DOHH2 (cell line): ENCODE measurements at regions not wholly inside any gene's neighbourhood (a gene's known extent, or its start where the extent isn't known, plus 50 kb on each side); places are given as distances from the start of the nearest gene placed in this dataset.

Experiments used
- EZH2phosphoT487 ChIP-seq: fragments of 200-600 bp; sonication (generic); IDR thresholded peaks from 2 replicates; pipeline ENCODE4 v1.6.1; 2017; ENCODE audit warnings: borderline replicate concordance, mild to moderate bottlenecking, antibody characterized with exemption, low read length, moderate library complexity, mixed read lengths
- TF ChIP-seq, protein P1 (sequence below): fragments of 200-600 bp; sonication (generic); IDR thresholded peaks from one replicate; pipeline ENCODE4 v1.5.1; 2014; ENCODE audit warnings: antibody characterized with exemption, mild to moderate bottlenecking, low read depth, low read length; ENCODE audit not compliant: poor library complexity, severe bottlenecking

DNA sequence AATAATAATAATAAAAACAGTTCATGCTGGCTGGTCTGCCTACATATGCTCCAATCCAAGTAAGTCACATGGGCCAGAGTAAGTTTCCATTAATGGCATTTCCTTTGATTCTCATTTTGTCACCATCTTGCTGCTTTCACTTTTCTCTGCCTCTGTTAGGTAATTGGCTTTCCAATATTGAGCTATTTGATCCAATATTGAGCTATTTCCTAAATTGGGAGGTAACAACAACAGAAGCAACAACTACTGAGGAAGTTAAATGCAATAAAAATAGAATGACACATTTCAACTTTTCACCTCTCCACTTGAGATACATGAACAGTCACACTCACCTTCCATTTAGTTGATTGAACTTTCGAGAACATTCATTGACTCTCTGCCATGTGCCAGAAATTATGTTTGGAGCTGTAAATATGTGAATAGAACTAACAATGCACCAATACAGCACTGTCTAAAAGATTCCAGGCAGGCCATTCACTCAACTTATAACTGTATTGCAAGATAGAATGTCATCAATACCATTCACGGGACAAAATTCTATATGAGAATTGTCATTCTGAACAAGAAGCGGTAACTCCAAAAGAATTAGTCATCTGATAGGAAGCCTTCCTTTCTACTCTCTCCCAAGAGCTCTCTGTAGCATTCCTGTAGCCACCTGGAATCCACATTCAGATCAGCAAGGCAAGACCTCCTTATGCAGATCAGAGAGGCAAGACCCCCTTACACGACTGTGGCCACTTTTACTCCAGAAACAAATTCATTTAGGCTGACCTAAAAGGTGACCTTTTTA, 136.4 kb downstream of the PHLDA1 start:
- TF ChIP-seq, protein P1, sequence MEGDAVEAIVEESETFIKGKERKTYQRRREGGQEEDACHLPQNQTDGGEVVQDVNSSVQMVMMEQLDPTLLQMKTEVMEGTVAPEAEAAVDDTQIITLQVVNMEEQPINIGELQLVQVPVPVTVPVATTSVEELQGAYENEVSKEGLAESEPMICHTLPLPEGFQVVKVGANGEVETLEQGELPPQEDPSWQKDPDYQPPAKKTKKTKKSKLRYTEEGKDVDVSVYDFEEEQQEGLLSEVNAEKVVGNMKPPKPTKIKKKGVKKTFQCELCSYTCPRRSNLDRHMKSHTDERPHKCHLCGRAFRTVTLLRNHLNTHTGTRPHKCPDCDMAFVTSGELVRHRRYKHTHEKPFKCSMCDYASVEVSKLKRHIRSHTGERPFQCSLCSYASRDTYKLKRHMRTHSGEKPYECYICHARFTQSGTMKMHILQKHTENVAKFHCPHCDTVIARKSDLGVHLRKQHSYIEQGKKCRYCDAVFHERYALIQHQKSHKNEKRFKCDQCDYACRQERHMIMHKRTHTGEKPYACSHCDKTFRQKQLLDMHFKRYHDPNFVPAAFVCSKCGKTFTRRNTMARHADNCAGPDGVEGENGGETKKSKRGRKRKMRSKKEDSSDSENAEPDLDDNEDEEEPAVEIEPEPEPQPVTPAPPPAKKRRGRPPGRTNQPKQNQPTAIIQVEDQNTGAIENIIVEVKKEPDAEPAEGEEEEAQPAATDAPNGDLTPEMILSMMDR: no peak
- TF ChIP-seq EZH2phosphoT487: no peak
